Uterus (tissue), 2 donors: ENCODE measurements at regions not wholly inside any gene's neighbourhood (a gene's known extent, or its start where the extent isn't known, plus 50 kb on each side); places are given as distances from the start of the nearest gene placed in this dataset.

Source experiments
- POLR2A ChIP-seq, 2 donors: fragments of 450-650 bp; IDR thresholded peaks; one replicate each; pipeline ENCODE4 v1.6.1; 2016; ENCODE audit warnings: antibody characterized with exemption in 2 of 2, mild to moderate bottlenecking in 1 of 2, moderate library complexity in 1 of 2
- TF ChIP-seq, protein P1 (sequence below), 4 experiments: fragments of 200-600 bp in 2 of 4; fragments of 450-650 bp in 2 of 4; sonication (generic) in 2 of 4; IDR thresholded peaks; one replicate each; pipeline ENCODE4 v1.5.1; 2016 to 2019; ENCODE audit warnings: antibody characterized with exemption in 4 of 4, mild to moderate bottlenecking in 2 of 4, moderate library complexity in 1 of 4

GRCh38 chr5:28967848-28968247 is 1929.5 kb upstream of the CDH9 start:
- TF ChIP-seq, protein P1, sequence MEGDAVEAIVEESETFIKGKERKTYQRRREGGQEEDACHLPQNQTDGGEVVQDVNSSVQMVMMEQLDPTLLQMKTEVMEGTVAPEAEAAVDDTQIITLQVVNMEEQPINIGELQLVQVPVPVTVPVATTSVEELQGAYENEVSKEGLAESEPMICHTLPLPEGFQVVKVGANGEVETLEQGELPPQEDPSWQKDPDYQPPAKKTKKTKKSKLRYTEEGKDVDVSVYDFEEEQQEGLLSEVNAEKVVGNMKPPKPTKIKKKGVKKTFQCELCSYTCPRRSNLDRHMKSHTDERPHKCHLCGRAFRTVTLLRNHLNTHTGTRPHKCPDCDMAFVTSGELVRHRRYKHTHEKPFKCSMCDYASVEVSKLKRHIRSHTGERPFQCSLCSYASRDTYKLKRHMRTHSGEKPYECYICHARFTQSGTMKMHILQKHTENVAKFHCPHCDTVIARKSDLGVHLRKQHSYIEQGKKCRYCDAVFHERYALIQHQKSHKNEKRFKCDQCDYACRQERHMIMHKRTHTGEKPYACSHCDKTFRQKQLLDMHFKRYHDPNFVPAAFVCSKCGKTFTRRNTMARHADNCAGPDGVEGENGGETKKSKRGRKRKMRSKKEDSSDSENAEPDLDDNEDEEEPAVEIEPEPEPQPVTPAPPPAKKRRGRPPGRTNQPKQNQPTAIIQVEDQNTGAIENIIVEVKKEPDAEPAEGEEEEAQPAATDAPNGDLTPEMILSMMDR (IDR thresholded peaks at IDR 0.05) = no peak
- TF ChIP-seq POLR2A (IDR thresholded peaks at IDR 0.05) = no peak
